Transverse colon (tissue), 4 donors: ENCODE measurements at regions not wholly inside any gene's neighbourhood (a gene's known extent, or its start where the extent isn't known, plus 50 kb on each side); places are given as distances from the start of the nearest gene placed in this dataset.

Experiments used
- DNase-seq: peaks from one replicate; pipeline ENCODE4 v3.0.0-alpha.2; 2019
- H3K27ac ChIP-seq, 4 donors: fragments of 200-600 bp; sonication (generic); 2 replicates each; pipeline ENCODE4 v1.5.1; 2016 to 2018; ENCODE audit warnings: inconsistent platforms in 4 of 4
- H3K27me3 ChIP-seq: fragments of 200-600 bp; sonication (generic); 2 replicates; pipeline ENCODE4 v1.5.1; 2017; ENCODE audit warnings: inconsistent platforms
- H3K36me3 ChIP-seq, 4 donors: fragments of 200-600 bp; sonication (generic); 2 replicates each; pipeline ENCODE4 v1.5.1; 2017 to 2019; ENCODE audit warnings: inconsistent platforms in 4 of 4
- H3K4me1 ChIP-seq, 4 donors: fragments of 200-600 bp; sonication (generic); 2 replicates each; pipeline ENCODE4 v1.5.1; 2017 to 2020; ENCODE audit warnings: inconsistent platforms in 4 of 4
- H3K4me3 ChIP-seq, 4 donors: fragments of 200-600 bp; sonication (generic); 1 replicate in 1 of 4; 2 replicates in 3 of 4; pipeline versions ENCODE4 v1.5.1 to v1.6.1; 2017 to 2019; ENCODE audit warnings: inconsistent platforms in 4 of 4
- H3K9me3 ChIP-seq, 2 donors: fragments of 200-600 bp; sonication (generic); 2 replicates each; pipeline ENCODE4 v1.5.1; 2017 to 2019; ENCODE audit warnings: inconsistent platforms in 2 of 2
- EP300 ChIP-seq: sonication (generic); formaldehyde crosslinking; IDR thresholded peaks from one replicate; pipeline ENCODE4 v1.6.1; 2017; ENCODE audit warnings: antibody characterized with exemption, low read depth
- POLR2A ChIP-seq: fragments of 450-650 bp; IDR thresholded peaks from one replicate; pipeline ENCODE4 v1.6.1; 2016; ENCODE audit warnings: antibody characterized with exemption, mild to moderate bottlenecking, moderate library complexity
- POLR2AphosphoS5 ChIP-seq, 3 donors: sonication (generic); formaldehyde crosslinking; IDR thresholded peaks; one replicate each; pipeline ENCODE4 v1.6.1; 2016; ENCODE audit warnings: antibody characterized with exemption in 3 of 3
- WGBS, 2 donors: methylation state at CpG; one replicate each; pipeline ENCODE4 v1.1.5; 2018; ENCODE audit warnings: low coverage in 1 of 2; 5-methylcytosine and 5-hydroxymethylcytosine counted together
- in situ Hi-C, 4 donors: fragments of 200-750 bp; cut with MboI; loops; one replicate each; pipeline versions ENCODE4 v1.15.0 to v1.15.1; 2017; ENCODE audit warnings: low sequenced_read_pairs in 3 of 4, low pct_ligation_motif_present in 1 of 4, low pct_unique_long_range_greater_than_20kb in 1 of 4
- intact Hi-C: fragments of 100-400 bp; cut with DNase I; formaldehyde crosslinking; loops from one replicate; pipeline ENCODE4 v1.15.1; 2023; ENCODE audit warnings: low total_unique reads
- TF ChIP-seq, protein P1 (sequence below), 5 experiments: fragments of 200-600 bp in 3 of 5; fragments of 450-650 bp in 2 of 5; sonication (generic) in 3 of 5; IDR thresholded peaks; 1 replicate in 2 of 5; 2 replicates in 3 of 5; pipeline ENCODE4 v1.5.1; 2016 to 2017; ENCODE audit warnings: antibody characterized with exemption in 5 of 5, inconsistent platforms in 3 of 5, mild to moderate bottlenecking in 2 of 5, moderate library complexity in 1 of 5

- H3K4me3 ChIP-seq, result no peak overlapping the region
- no peaks in the 10 kb centered on the region for H3K9me3 ChIP-seq
- no peaks in the 10 kb centered on the region for H3K27me3 ChIP-seq
- H3K4me1 ChIP-seq, result no peaks in the 10 kb centered on the region
- no peaks in the 10 kb centered on the region for H3K36me3 ChIP-seq
- H3K27ac ChIP-seq, result no peak overlapping the region
- TF ChIP-seq, protein P1, sequence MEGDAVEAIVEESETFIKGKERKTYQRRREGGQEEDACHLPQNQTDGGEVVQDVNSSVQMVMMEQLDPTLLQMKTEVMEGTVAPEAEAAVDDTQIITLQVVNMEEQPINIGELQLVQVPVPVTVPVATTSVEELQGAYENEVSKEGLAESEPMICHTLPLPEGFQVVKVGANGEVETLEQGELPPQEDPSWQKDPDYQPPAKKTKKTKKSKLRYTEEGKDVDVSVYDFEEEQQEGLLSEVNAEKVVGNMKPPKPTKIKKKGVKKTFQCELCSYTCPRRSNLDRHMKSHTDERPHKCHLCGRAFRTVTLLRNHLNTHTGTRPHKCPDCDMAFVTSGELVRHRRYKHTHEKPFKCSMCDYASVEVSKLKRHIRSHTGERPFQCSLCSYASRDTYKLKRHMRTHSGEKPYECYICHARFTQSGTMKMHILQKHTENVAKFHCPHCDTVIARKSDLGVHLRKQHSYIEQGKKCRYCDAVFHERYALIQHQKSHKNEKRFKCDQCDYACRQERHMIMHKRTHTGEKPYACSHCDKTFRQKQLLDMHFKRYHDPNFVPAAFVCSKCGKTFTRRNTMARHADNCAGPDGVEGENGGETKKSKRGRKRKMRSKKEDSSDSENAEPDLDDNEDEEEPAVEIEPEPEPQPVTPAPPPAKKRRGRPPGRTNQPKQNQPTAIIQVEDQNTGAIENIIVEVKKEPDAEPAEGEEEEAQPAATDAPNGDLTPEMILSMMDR (IDR thresholded peaks at IDR 0.05), result no peak
- TF ChIP-seq POLR2AphosphoS5 (IDR thresholded peaks at IDR 0.05) (no peak), EP300 (no peak), POLR2A (no peak)
- DNase-seq, result no peak
- in situ Hi-C loops (no loop called here), intact Hi-C loops (no loop called here)
- 88 to 91% methylated on average over 10 to 17 of the region's 17 CpGs for WGBS, 2 donors
These were observed 866.2 kb downstream of the TBC1D22A start for GRCh38 chr22:47628477-47629272.

GRCh38 chr22:47627556-47628253, 865.3 kb downstream of the TBC1D22A start:
- intact Hi-C loops, result no loop called here
- Histone ChIP-seq H3K27me3 (no peaks in the 10 kb centered on the region), H3K4me3 (no peak overlapping the region), H3K4me1 (no peaks in the 10 kb centered on the region), H3K27ac (no peak overlapping the region), H3K9me3 (no peaks in the 10 kb centered on the region), H3K36me3 (no peaks in the 10 kb centered on the region)
- in situ Hi-C loops, result no loop called here
- TF ChIP-seq EP300, result no peak
- no peak for TF ChIP-seq POLR2AphosphoS5 (IDR thresholded peaks at IDR 0.05)
- TF ChIP-seq POLR2A, result no peak
- TF ChIP-seq, protein P1 (IDR thresholded peaks at IDR 0.05), result no peak
- no peak for DNase-seq
- WGBS, 2 donors, result 53 to 79% methylated on average over 6 to 17 of the region's 17 CpGs

DNA sequence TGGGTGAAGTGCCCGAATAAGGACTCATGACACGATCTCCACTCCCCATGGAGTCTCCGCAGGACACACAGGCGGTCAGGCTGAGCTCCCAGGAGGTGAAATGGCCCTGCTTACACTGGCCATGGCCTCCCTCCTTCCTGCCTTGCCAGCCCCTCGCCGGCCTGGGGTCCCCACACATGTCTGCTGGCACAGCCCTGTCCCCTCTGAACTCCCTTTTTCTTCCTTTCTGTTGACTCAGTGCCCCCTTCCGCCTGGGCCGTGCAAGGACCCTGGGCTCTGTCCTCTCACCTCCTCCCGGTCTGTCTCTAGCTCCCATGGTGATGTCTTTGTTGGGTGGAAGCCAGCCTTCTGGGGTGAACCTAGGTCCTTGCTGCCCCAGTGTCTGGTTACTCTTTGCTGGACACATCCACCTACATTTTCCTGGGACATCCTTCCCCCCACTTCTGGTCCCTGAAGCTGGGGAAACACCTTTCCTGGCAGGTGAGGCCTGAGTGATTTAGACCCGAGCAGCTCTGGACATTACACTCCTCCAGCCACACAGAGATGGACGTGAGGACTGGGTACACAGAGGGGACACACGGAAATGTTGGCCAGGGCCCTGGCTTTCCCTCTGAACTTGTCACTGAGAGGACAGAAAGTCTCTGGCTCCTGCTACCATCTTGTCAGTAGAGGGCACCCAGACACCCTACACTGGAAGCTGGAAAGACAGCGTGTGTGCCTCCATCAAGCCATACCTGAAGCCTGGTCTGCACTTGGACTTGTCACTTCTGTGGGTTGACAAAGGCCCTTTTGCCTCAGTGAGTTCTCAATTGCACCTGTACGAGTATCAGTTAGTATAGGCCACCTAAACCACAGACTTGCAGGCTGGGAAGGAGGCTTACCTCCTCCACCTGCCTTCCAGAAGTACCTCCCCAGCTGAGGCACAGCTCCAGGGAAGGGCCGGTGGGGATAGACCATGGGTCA, 864.3 kb downstream of the TBC1D22A start:
- in situ Hi-C loops (no loop called here), intact Hi-C loops (no loop called here)
- no peaks in the 10 kb centered on the region for H3K9me3 ChIP-seq
- H3K4me1 ChIP-seq, result no peaks in the 10 kb centered on the region
- no peak for DNase-seq
- H3K27me3 ChIP-seq, result no peaks in the 10 kb centered on the region
- no peaks in the 10 kb centered on the region for H3K36me3 ChIP-seq
- no peak overlapping the region for H3K4me3 ChIP-seq
- no peak overlapping the region for H3K27ac ChIP-seq
- WGBS, 2 donors, result 77% methylated on average over 15 of the region's 15 CpGs; no CpG with 5 or more reads in 1 of the 2 donors
- no peak for TF ChIP-seq EP300
- no peak for TF ChIP-seq POLR2A
- no peak for TF ChIP-seq POLR2AphosphoS5 (IDR thresholded peaks at IDR 0.05)
- TF ChIP-seq, protein P1 (IDR thresholded peaks at IDR 0.05), result no peak
